Chondrocyte (in vitro differentiated cells): ENCODE measurements at regions not wholly inside any gene's neighbourhood (a gene's known extent, or its start where the extent isn't known, plus 50 kb on each side); places are given as distances from the start of the nearest gene placed in this dataset.

Experiments
- DNase-seq: peaks from one replicate; pipeline ENCODE4 v3.0.0; 2021; ENCODE audit warnings: mixed read lengths, low spot score
- H3K27ac Mint-ChIP-seq: one replicate; pipeline ENCODE4 v1.8.0; 2021; ENCODE audit warnings: mild to moderate bottlenecking, moderate library complexity, mixed read lengths; ENCODE audit not compliant: unreplicated experiment
- H3K27me3 Mint-ChIP-seq: 2 replicates; pipeline ENCODE4 v1.8.0; 2021; ENCODE audit warnings: low read depth, mixed read lengths
- H3K36me3 Mint-ChIP-seq: 2 replicates; pipeline ENCODE4 v1.8.0; 2021; ENCODE audit warnings: low read depth, mixed read lengths
- H3K4me1 Mint-ChIP-seq: 2 replicates; pipeline ENCODE4 v1.8.0; 2021; ENCODE audit warnings: low read depth, mild to moderate bottlenecking, mixed read lengths
- H3K4me3 Mint-ChIP-seq: one replicate; pipeline ENCODE4 v1.8.0; 2021; ENCODE audit warnings: mild to moderate bottlenecking, moderate library complexity, mixed read lengths; ENCODE audit not compliant: unreplicated experiment
- H3K9me3 Mint-ChIP-seq: 2 replicates; pipeline ENCODE4 v1.8.0; 2021; ENCODE audit warnings: low read depth, mixed read lengths
- TF ChIP-seq, protein P1 (sequence below): fragments of 200-600 bp; sonication (generic); IDR thresholded peaks from 2 replicates; pipeline ENCODE4 v1.5.0; 2021; ENCODE audit warnings: antibody characterized with exemption, mild to moderate bottlenecking, moderate library complexity

DNA sequence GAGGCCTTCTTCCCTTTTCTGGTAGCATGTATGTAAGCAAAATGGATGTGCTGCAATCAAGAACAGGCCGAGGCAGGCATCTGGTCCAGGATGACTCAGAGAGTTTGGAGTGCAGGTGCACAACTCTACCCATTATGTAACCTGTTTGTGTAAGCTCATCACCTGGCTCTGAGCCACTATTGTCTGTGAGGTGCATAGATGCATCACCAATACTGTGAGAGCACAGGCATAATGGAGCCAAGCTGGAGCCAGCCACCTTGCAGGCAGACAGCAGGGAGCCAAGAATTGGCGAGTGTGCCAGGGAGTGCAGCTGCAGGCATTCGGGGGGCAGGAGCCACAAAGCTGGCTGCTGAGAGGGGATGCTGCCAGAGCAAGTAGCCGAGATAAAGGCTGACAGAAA lies 549.9 kb upstream of the RGS18 start:
- H3K4me1 Mint-ChIP-seq: peaks cover 6% of the 10 kb centered on the region
- no peaks in the 10 kb centered on the region for H3K9me3 Mint-ChIP-seq
- TF ChIP-seq, protein P1, sequence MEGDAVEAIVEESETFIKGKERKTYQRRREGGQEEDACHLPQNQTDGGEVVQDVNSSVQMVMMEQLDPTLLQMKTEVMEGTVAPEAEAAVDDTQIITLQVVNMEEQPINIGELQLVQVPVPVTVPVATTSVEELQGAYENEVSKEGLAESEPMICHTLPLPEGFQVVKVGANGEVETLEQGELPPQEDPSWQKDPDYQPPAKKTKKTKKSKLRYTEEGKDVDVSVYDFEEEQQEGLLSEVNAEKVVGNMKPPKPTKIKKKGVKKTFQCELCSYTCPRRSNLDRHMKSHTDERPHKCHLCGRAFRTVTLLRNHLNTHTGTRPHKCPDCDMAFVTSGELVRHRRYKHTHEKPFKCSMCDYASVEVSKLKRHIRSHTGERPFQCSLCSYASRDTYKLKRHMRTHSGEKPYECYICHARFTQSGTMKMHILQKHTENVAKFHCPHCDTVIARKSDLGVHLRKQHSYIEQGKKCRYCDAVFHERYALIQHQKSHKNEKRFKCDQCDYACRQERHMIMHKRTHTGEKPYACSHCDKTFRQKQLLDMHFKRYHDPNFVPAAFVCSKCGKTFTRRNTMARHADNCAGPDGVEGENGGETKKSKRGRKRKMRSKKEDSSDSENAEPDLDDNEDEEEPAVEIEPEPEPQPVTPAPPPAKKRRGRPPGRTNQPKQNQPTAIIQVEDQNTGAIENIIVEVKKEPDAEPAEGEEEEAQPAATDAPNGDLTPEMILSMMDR: no peak
- H3K27me3 Mint-ChIP-seq: no peaks in the 10 kb centered on the region
- no peak overlapping the region for H3K27ac Mint-ChIP-seq
- DNase-seq: no peak
- no peak overlapping the region for H3K4me3 Mint-ChIP-seq
- no peaks in the 10 kb centered on the region for H3K36me3 Mint-ChIP-seq

DNA sequence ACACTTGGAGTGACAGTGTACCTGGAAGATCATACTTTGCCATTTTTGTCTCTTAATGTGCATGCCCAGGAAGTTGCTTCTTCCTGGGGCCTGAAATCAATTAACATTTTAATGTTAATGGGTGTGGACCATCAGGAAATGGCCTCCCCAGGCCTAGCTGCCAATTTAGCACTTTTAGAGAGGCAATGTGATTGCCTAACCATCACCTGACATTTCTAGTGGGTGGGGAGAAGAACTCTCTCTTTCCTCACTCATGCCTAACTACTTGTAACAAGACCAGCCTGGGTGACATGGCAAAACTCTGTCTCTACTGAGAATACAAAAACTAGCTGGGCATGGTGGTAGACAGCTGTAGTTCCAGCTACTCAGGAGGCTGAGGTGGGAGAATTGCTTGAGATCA lies 549.0 kb upstream of the RGS18 start:
- TF ChIP-seq, protein P1: no peak
- no peak overlapping the region for H3K27ac Mint-ChIP-seq
- no peaks in the 10 kb centered on the region for H3K36me3 Mint-ChIP-seq
- no peaks in the 10 kb centered on the region for H3K27me3 Mint-ChIP-seq
- peaks cover 6% of the 10 kb centered on the region for H3K4me1 Mint-ChIP-seq
- no peaks in the 10 kb centered on the region for H3K9me3 Mint-ChIP-seq
- DNase-seq: no peak
- no peak overlapping the region for H3K4me3 Mint-ChIP-seq

DNA sequence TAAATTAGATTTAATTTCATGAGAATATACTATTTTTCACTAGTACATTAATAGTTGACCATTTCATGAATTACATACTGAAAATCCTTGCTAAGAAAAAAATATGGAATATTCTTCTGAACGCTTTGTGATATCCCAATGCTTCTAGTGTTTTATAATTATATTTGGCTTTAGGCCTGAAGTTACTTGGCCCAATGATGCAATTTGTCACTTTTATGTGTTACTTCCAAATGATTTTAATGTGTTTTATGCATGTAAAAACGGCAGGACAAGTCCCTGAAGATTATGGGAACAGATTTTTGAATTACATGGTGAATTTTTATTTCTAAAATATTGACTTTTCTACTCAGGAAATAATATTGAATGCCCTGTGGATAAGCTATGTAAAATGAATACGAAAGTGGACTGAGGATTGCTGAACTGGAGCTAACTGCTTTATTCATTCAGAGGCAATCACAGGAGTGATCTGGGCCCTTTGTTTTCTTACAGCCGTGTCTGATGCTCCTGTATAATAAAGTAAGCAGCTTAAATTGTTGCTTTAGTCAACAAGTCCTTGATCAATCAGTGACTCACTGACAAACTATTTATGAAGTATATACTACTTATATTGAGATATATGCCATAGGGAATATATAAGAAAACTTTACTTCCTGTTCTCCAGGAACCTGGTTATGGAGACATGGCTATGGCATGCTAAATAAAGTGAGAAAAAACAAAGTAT lies 543.0 kb upstream of the RGS18 start:
- TF ChIP-seq, protein P1: no peak
- no peak for DNase-seq
- H3K27ac Mint-ChIP-seq: no peak overlapping the region
- no peaks in the 10 kb centered on the region for H3K4me1 Mint-ChIP-seq
- no peaks in the 10 kb centered on the region for H3K9me3 Mint-ChIP-seq
- H3K36me3 Mint-ChIP-seq: no peaks in the 10 kb centered on the region
- H3K27me3 Mint-ChIP-seq: no peaks in the 10 kb centered on the region
- no peak overlapping the region for H3K4me3 Mint-ChIP-seq

- Mint-ChIP-seq H3K27ac (no peak overlapping the region), H3K36me3 (no peaks in the 10 kb centered on the region), H3K9me3 (no peaks in the 10 kb centered on the region), H3K27me3 (no peaks in the 10 kb centered on the region), H3K4me1 (no peaks in the 10 kb centered on the region), H3K4me3 (no peak overlapping the region)
- no peak for DNase-seq
- TF ChIP-seq, protein P1: no peak
Measured at GRCh38 chr1:191618181-191618580, 540.1 kb upstream of the RGS18 start.

GRCh38 chr1:191620883-191621282 lies 537.4 kb upstream of the RGS18 start:
- Mint-ChIP-seq H3K27me3 (no peaks in the 10 kb centered on the region), H3K9me3 (no peaks in the 10 kb centered on the region), H3K4me1 (no peaks in the 10 kb centered on the region), H3K36me3 (no peaks in the 10 kb centered on the region), H3K4me3 (no peak overlapping the region), H3K27ac (no peak overlapping the region)
- TF ChIP-seq, protein P1: no peak
- DNase-seq: no peak
